ENCODE measurements at regions not wholly inside any gene's neighbourhood (a gene's known extent, or its start where the extent isn't known, plus 50 kb on each side); places are given as distances from the start of the nearest gene placed in this dataset.
"Not testable (repeated sequence)": the region's sequence is repeated elsewhere in the genome, so short reads cannot be mapped to it uniquely, and the experiment has no call there.

DNA sequence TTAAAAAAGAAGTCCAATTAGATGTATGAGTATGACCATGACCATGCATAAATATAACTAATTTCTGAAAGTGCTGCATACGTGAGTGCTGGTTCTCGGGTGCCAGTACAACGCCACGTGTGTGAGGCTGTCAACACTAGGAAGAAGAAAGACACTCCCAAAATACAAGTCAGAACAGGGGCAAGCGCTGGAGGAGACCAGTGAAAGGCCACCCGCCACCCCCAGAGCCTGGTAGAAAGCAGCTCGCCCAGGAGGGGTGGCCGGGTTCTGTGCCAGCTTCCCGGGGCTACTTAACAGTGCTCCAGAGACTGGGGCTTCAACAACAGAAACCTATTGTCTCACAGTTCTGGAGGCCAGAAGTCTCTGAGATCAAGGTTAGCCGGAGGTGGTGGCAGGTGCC is 147.6 kb downstream of the RTP5 start:
- TF ChIP-seq, protein P1, sequence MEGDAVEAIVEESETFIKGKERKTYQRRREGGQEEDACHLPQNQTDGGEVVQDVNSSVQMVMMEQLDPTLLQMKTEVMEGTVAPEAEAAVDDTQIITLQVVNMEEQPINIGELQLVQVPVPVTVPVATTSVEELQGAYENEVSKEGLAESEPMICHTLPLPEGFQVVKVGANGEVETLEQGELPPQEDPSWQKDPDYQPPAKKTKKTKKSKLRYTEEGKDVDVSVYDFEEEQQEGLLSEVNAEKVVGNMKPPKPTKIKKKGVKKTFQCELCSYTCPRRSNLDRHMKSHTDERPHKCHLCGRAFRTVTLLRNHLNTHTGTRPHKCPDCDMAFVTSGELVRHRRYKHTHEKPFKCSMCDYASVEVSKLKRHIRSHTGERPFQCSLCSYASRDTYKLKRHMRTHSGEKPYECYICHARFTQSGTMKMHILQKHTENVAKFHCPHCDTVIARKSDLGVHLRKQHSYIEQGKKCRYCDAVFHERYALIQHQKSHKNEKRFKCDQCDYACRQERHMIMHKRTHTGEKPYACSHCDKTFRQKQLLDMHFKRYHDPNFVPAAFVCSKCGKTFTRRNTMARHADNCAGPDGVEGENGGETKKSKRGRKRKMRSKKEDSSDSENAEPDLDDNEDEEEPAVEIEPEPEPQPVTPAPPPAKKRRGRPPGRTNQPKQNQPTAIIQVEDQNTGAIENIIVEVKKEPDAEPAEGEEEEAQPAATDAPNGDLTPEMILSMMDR (IDR thresholded peaks at IDR 0.05; ENCODE audit: low read depth, low read length): no peak
- no peak overlapping the region for H3K4me3 ChIP-seq (ENCODE audit: low read depth, low read length)
- in situ Hi-C loops (cut with HindIII; ENCODE audit: low sequenced_read_pairs): no loop called here
- no peak for DNase-seq (ENCODE audit: low read depth, low spot score)

GRCh38 chr2:242018416-242018815 is 148.9 kb downstream of the RTP5 start:
- in situ Hi-C loops (cut with HindIII; ENCODE audit: low sequenced_read_pairs); DNase-seq (ENCODE audit: low read depth, low spot score); H3K4me3 ChIP-seq (ENCODE audit: low read depth, low read length): not testable (repeated sequence)

DNA sequence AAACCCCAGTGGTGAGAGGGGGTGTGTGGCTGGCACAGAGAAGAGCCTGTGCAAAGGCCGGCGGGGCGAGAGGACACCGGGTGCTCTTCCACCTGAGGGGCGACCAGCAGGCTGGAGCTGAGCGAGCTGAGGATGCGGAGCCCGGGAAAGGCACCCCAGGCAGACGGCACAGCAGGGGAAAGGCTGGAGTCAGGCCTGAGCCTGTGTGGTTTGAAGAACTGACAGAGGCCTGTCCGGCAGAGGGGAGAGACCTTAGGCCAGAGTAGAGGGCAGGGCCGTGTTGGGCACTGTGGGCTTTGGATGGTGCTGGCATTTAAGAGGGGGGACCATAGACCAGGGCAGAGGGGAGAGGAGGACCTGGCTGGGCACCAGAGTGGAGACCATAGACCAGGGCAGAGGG is 149.8 kb downstream of the RTP5 start:
- no peak overlapping the region for H3K4me3 ChIP-seq (ENCODE audit: low read depth, low read length)
- in situ Hi-C loops (cut with HindIII; ENCODE audit: low sequenced_read_pairs): no loop called here
- no peak for DNase-seq (ENCODE audit: low read depth, low spot score)
- TF ChIP-seq, protein P1 (IDR thresholded peaks at IDR 0.05; ENCODE audit: low read depth, low read length): no peak

- H3K4me3 ChIP-seq (ENCODE audit: low read depth, low read length): no peak overlapping the region
- TF ChIP-seq, protein P1 (IDR thresholded peaks at IDR 0.05; ENCODE audit: low read depth, low read length): peak; percentile 7
- in situ Hi-C loops (cut with HindIII; ENCODE audit: low sequenced_read_pairs): no loop called here
- peak; percentile 37 for DNase-seq (ENCODE audit: low read depth, low spot score)
Observed at GRCh38 chr2:242020196-242021004, 150.9 kb downstream of the RTP5 start.

GRCh38 chr2:242022550-242023290 is 153.2 kb downstream of the RTP5 start:
- H3K4me3 ChIP-seq (ENCODE audit: low read depth, low read length): no peak overlapping the region
- in situ Hi-C loops (cut with HindIII; ENCODE audit: low sequenced_read_pairs): no loop called here
- TF ChIP-seq, protein P1 (IDR thresholded peaks at IDR 0.05; ENCODE audit: low read depth, low read length): no peak
- no peak for DNase-seq (ENCODE audit: low read depth, low spot score)

DNA sequence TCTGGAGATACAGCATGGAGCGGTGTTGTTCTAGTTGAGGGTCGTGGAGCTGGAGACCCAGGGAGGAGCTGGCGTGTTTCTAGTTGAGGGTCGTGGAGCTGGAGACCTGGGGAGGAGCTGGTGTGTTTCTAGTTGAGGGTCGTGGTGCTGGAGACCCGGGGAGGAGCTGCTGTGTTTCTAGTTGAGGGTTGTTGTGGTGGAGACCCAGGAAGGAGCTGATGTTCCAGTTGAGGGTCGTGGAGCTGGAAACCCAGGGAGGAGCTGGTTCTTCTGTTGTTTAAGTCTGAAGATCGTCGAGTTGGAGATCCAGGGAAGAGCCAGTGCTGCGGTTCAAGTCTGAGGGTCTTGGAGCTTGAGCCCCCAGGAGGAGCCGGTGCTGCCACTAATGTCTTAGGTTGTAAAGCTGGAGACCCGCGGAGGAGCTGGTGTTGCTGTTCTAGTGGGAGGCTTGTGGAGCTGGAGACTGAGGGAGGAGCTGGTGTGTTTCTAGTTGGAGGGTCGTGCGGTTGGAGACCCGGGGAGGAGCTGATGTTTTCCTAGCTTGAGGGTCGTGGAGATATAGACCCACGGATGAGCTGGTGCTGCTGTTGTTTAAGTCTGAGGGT is 155.3 kb downstream of the RTP5 start:
- DNase-seq (ENCODE audit: low read depth, low spot score): no peak
- H3K4me3 ChIP-seq (ENCODE audit: low read depth, low read length): no peak overlapping the region
- TF ChIP-seq, protein P1 (IDR thresholded peaks at IDR 0.05; ENCODE audit: low read depth, low read length): no peak
- in situ Hi-C loops (cut with HindIII; ENCODE audit: low sequenced_read_pairs): no loop called here
